Left lobe of liver (tissue), 2 donors: ENCODE measurements at regions not wholly inside any gene's neighbourhood (a gene's known extent, or its start where the extent isn't known, plus 50 kb on each side); places are given as distances from the start of the nearest gene placed in this dataset.
"Not testable (repeated sequence)": the region's sequence is repeated elsewhere in the genome, so short reads cannot be mapped to it uniquely, and the experiment has no call there.

Experiments
- ATAC-seq: fragments of 200-7000 bp; cut with Tn5 transposase; one replicate; pipeline ENCODE4 v1.9.1; 2020; ENCODE audit warnings: mild to moderate bottlenecking, moderate library complexity
- DNase-seq: peaks from one replicate; pipeline ENCODE4 v3.0.0-alpha.2; 2020; ENCODE audit warnings: low spot score
- donor health status: DM: no; HTN: no; CAD: no; lungs with moderate emphysema.
- donor health status: DM: no; HTN: yes; CAD: no.

DNA sequence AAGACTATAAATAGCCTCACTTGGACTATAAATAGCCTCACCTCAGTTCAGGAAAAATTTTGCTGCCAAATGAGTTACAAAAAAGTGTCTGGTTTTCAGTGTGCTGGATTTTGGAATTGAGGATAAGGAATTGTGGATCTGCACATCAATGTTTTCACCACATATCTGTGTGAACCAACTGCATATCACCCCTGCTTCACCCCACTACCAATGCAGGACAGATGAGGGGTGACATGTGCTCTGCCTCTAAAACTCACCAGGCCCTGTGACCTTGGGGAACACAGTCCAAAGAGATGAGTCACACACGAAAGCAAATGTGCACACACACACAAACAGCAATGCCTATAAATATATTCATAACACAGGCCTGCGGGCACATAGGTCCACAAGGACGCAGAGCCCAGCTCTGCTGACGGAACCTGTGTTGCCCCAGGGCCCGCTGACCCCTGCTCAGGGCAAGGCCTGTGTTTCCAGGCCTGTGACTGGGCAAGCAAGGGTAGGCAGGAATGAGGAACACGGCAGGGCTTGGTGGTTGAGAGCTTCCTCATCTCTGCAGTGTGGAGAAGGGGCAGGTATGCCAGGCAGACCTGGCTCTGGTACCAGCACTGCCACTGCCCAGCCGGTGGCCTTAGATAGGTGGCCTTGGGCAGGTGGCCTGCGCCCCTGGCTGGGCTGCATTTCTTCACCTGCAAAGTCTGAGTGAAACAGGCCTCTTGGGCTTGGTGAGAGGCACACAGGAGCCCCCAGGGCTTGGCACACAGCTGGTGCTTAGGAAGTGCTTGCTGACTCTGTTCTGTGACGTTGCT, 82.4 kb downstream of the ARL6IP4 start:
- DNase-seq, result peak; percentile 61
- peak; percentile 49 for ATAC-seq

DNA sequence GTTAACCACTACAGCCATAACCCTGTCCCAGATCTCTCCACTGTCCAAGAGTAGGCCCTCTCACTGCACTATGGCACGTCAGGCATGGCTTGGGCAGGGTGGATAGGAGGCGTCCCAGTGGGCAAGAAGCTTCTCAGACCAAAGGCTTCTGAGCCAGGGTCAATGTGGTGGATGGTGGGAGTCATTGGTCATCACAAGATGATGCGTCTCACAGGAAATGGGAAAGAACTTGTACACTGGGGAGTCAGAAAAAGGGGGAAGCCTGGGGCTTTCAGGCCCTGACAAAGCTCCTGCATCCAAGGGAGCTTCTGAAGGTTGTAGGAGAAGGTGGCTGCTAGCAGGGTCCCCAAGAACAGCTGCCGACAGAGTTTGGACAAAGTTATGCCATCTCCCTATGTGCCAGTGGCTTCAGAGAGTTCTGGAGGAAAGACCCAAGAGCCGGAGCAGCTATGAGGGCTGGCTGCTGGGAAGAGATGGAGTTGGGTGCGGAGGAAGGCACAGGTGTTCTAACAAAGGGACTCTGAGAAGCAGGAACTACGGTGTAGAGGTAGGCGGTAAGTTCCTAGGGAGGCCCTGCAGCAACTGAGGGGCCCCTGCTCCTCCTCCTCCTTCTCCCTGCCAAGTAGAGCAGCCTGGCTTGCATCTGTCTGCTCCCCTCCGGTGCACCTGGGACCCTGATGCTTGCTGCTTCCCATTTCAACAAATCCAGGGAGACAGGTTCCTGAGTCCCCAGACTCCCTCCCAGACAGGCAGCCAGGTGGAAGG, 81.1 kb downstream of the ARL6IP4 start:
- ATAC-seq (no peak), DNase-seq (no peak)

DNA sequence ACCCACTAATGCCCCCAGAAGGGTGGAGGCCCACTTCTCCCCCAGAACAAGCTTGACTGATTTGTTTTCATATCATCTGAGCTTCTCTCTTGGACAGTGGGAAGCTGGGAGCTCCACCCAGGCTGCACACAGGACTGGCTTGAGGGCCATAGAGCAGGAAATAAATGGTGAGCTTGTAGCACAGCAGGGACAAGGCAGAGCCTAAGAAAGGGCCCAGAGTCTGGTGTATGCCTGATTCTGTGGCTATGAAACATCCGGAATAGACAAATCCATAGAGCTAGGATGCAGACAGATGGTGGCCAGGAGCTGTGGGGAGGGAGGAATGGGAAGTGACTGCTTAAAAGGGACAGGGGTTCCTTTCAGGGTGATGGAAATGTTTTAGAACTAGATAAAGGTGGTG, 79.0 kb downstream of the ARL6IP4 start:
- no peak for ATAC-seq
- DNase-seq, result no peak

DNA sequence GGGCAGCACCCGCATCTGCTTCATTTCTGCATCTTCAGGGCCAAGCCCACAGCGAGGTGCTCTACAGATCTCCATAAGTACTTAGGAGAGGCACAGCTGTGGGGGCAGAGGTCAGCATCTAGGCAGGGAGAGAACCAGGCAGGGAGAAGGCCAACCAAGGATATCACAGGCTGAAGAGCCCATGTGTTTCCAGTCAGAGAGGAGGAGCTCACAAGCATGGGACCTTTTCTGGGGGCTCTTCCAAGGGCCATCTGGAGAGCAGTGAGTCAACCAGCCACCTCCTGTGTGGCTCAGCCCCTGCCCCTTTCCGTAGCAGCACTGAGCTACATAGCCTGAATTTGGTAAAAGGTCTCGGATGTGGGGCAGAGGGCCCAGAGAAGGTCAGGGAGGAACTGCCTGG, 78.5 kb downstream of the ARL6IP4 start:
- DNase-seq (no peak), ATAC-seq (no peak)

DNA sequence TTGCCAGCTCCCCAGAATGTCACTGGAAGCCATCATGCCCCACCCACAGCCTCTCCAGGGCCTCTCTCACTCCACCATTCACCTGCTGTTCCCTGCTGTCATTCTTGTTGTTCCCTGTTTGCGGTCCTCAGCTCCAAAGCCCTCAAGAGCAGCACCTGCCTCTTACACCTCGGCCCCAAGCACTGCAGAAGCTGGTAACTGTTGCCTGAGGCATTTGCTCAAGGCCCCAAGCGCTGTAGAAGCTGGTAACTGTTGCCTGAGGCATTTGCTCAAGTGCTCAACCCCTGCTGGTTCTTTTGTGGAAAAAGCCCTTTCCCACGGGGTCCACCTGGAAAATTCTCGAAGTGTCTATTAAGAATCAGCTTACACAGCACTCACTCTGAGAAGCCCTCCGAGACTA, 78.0 kb downstream of the ARL6IP4 start:
- no peak for ATAC-seq
- no peak for DNase-seq

DNA sequence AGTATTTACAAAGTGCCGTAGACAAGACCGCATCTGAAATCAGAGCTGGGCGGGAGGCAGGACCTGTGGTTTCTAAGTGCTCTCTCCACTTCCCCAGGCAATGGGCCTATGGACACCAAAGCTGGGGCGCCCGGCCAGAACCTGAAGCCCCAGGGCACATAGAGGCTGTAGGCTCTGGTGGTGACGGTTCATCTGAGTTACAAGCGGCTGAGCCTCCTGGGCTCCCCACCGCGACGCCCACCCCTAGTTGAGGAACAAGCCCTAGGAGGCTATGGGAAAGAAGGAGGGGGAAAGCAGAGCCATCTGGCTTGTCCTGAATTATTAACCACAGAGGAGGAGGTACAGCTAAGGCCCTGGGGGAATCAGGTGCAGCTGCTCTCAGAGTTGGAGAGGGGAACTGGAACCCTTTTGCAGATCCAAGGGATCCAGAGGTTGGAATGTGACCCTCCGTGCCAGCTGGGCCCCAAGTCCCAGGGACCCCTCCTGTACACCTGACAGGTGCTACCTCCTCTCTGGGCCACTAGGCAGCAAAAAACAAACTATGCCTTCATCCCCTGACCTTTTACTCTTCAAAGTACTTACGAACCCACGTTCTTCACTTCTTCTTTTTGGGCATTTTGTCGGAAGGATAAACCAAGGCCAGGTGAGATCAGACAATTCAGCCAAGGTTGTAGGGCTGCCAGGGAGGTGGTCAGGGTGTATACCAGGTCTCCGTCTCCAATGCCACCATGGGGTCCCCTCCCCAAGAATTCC, 77.2 kb downstream of the ARL6IP4 start:
- no peak for ATAC-seq
- DNase-seq, result no peak

DNA sequence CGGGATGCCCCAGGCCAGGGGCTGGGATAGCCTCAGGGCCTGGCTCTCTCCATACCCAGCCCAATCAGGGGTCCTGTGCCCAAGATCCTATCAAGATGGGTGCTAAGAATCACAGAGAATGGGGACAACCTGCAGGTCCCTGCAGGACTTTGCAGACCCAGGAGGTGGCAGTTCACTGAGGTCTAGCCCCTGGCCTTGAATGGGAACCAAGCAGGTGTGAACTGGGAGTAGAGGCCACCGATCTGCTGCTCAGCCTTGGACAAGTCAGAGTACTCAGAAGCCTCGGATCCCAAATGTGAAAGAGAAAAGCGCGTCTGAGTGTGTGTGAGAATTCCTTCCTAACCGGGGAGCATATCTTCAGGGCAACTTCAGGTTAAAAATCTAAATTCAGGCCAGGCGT, 76.2 kb downstream of the ARL6IP4 start:
- ATAC-seq (no peak), DNase-seq (no peak)

DNA sequence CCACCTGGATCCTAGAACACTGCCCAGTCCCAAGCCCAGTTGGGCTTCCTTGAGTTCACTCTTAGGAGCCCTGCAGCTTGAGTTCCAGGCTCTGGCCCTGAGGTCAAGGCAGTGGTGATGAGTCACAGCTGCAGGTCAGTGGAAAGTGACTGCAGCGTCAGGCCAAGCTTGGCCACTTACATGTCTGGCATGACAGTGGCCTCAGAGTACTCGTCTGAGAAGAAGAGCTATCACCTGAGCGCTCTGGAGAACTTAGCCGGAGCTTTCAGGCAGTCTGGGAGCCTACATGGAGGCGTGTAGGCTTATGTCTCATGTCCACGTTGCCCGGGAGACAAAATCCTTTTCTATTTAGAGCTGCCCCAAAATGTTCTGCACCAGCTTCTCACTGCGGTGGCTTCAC, 75.6 kb downstream of the ARL6IP4 start:
- peak; percentile 77 for ATAC-seq

DNA sequence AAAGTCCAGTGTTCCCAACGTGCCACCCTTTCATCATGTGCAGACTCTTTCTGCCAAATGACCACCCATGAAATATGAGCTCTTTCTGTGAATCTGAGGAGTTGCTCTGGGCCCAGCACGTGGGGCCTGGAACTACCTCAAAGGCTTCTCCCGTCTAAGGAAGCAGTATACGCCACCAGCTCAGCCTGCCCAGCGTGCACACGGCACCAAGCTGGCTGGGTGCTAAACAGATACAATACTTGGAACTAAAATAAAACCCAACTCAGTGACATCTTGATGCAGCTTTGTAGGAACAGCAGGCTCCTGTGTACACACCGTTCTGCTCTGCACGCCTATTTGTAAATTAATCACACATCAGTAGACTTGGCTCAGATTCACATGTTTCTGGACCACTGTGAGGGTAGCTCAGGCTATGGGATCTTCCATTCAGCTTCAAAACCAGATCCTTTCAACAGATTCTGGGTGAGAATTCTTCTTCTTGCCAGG, 74.8 kb downstream of the ARL6IP4 start:
- ATAC-seq (no peak), DNase-seq (no peak)

More for the DNA sequence above, 75.6 kb downstream of the ARL6IP4 start:
- no peak for DNase-seq

DNA sequence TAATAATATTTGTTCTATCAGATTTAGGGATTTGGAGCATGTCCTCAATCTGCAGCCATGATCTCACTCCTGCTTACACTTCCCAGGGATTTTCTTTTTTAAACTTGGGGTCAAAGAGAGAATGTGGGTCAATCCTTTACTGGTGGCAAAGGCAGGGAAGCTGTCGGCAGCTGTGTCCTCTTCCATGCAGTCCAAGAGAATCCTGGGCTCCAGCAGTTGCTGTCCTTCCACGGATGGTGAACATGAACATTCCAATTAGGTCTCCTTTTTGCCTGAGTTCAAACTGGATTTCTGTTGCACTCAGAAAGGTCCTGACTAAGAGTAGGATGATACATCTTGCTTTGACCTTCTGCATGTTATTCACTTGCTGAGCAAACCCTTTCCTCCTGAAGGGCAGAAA, 73.9 kb downstream of the ARL6IP4 start:
- DNase-seq (no peak), ATAC-seq (no peak)

DNA sequence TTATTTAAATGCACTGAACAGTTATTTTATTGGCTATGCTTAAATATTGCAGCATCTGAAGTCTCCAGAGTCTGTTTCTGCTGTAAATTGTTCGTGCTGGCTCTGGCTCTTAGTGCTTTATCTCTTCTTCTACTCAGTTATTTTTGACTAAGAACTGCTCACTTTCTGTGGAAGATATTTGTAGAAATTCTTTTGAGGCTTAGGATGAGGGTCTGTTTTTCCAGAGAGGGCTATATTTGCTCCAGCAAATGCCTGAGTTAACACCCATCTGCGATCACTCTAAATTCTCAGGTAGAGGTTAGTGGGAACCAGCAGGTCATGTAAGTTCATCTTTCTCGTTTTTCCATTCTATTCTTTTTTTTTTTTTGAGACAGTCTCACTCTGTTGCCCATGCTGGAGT, 71.1 kb downstream of the ARL6IP4 start:
- no peak for DNase-seq
- ATAC-seq, result no peak

DNA sequence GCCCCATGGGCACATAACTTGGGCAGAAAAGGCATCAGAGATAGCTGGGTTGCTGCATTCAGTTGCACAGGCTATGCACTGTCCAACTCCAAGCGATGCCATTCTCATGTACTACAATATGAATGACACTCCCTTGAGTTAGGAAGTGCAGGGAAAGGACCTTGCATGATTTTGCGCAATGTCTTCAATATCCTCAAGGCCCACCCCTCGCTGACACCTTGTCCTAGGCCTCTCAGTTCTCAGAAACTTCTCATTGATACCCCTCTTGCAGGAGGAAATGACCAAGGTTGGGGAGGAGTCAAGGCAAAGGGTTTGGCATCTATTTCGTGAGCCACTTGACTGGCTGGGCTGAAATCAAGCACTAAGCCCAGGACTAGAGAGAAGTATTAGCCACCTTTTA, 70.4 kb downstream of the ARL6IP4 start:
- peak; percentile 37 for ATAC-seq
- no peak for DNase-seq

DNA sequence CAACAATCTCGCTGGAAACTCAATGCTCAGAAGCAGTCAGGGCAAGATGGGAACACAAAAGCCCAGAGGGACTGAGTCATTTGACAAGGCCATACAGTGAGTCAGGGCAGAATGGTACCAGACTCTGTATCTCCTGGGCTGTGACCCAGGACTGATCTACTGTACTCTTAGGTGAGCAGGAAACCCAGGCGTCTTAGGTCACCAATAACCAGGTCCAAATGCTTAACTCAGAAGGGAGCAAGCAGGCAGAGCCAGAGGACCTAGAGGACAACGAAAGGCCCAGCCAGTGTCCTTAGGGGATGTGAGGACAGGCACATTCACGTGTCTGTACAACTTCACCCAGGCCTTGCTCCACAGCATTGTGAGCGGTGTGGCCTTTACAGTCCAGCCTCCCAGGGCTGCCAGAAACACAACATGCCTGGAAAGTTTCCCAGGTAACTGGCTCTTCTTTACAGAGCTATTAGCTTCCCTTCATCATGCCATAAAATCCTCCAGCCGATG, 69.9 kb downstream of the ARL6IP4 start:
- DNase-seq, result peak; percentile 85
- ATAC-seq, result peak; percentile 92

DNA sequence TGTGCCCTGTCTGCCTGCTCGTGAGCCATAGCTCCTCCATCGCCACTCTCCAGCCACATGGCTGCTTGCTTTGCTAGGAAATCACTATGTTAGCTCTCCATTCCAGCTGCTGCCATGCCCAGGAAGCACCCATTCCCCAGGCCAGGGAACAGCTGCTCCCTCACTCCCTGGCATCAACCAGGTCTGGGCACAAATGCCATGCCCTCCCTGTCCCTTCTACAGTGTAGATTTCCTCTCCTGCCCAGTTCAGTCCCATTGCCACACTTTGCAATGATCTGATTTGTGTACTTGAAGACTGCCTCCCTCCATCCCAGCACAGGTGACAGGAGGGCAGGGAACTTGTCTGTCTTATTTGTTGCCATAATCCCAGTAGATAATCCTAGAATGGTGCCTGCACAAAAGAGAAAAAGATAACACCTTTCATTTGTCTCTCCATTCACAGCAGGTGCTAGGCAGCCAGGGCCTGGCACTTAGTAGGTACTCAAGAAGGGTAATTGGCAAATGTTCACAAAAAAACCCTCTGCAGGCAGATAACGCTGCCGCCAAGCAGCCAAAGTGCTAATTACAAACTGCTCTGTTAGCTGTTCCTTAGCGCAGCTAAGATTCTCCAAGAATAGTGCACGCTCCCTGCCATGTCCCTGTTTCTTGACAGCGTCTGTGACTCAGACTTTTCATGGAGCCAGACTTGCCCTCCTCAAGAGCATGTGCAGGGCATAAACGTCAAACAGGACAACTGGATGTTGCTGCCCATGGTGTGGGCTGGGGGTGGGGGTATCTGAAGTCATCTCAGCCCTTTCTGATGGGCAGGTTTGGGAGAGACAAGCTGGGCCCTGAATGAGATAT, 69.1 kb downstream of the ARL6IP4 start:
- DNase-seq (no peak), ATAC-seq (no peak)

DNA sequence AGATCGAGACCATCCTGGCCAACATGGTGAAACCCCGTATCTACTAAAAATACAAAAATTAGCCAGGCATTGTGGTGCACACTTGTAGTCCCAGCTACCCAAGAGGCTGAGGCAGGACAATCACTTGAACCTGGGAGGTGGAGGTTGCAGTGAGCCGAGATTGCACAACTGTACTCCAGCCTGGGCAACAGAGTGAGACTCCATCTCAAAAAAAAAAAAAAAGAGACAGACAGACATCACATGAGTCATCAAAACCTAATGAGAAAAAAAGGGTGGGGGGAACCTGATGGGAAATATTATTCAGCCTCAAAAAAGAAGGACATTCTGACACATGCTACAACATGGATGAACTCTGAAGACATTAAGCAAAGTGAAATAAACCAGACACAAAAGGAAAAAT, 67.4 kb downstream of the ARL6IP4 start:
- not testable (repeated sequence) for ATAC-seq, DNase-seq

DNA sequence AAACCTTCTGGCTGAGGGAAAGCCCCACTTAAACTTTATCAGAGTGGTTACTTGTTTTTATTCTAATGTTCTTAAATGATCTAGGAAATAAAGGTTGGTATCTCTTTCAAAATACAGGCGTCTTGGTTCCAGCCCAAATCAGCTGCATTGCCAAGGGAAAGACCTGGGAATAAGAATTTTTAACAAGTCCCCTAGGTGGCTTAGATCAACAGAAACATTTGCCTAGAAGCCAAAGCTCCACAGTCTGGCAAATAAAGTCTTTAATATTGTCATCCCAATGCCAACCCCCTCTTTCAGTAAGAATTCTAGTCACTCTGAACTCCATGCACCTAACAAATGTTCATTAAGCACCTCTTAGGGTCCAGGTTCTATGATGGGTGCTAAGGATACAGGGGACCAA, 66.8 kb downstream of the ARL6IP4 start:
- DNase-seq (no peak), ATAC-seq (peak; percentile 18)

DNA sequence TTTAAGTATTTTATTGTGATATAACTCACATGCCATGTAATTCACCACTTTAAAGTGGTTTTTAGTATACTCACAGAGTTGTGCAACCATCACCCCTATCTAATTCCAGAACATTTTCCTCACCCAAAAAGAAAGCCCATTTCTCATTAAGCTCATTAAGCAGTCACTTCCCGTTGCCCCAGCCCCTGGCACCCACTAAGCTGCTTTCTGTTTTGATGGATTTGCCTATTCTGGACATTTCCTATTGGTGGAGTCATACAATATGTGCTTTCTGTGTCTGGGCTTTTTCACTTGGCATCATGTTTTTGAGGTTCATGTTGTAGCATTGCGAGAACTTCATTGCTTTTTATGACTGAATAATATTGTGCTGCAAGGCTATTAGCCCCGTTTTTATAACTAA, 66.0 kb downstream of the ARL6IP4 start:
- ATAC-seq (no peak), DNase-seq (no peak)

DNA sequence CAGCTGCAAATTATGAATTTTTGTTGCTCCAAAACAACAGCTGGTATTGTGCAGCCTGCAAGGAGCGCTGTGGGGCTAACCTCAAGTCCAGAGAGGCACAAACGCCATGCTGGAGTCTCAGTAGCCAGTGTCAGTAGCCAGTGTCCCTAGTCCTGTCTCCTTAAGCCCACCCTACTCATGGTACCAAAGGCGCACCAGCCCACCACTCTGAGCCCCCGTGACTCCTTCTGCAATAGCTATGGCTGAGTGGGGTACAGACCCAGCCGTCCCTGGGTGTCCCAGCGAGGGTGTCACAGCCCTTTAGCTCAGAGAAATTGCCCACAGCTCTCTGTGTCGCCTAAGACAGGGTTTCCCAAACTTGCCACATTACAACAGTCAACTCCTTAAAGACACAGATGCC, 65.2 kb downstream of the ARL6IP4 start:
- ATAC-seq (no peak), DNase-seq (no peak)

DNA sequence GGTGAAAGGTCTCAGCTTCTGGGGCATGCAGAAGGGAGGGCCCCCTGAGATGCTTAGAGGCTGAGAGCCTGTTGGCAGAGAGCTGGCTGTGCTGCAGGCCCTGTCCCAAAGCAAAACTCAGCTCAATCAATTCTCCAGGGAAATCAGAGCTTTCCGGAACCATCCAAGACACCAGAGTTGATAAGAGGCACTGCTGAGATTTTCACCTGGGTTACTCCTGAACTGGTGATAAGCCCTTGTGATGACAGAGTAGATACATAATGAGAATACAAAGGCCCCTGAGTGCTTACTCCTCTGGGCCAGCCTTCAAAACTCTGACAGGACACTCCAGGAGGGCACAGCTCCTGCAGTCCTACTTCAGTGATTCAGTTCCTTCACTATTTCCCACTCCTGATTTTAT, 63.9 kb downstream of the ARL6IP4 start:
- DNase-seq (no peak), ATAC-seq (no peak)

DNA sequence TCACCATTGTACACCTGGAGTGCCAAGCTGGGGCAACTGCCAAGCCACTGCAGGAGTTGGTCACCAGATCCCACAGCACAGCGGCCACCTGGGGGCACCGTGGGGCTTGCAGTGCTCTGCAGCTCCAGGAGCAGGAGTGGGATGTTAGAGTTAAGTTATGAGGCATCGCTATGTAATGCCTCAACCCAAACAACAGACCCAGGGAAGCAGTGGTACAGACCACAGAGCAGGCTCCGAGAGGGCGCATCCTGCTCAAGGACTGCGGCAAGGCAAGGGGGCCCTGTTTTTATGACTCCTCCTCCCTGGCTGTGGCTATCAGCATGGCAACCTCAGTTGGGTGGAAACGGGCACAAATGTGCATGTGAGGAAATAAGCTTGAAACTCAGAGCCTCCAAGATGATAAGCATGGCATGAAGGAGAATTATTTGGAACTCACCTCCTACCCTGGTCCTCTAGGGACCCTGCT, 63.1 kb downstream of the ARL6IP4 start:
- DNase-seq (peak; percentile 87), ATAC-seq (peak; percentile 93)
